H9 (cell line): ENCODE measurements at regions not wholly inside any gene's neighbourhood (a gene's known extent, or its start where the extent isn't known, plus 50 kb on each side); places are given as distances from the start of the nearest gene placed in this dataset.

Experiments used
- DNase-seq: peaks from one replicate; pipeline ENCODE4 v3.0.0-alpha.2; 2017
- H2AFZ ChIP-seq: one replicate; pipeline ENCODE4 v1.6.1; 2013; ENCODE audit warnings: mild to moderate bottlenecking, low read length, control low read depth, moderate library complexity
- H2AK5ac ChIP-seq: 2 replicates; pipeline ENCODE4 v1.6.1; 2013; ENCODE audit warnings: low read length, control low read depth, mixed read lengths; ENCODE audit not compliant: insufficient read length
- H2BK120ac ChIP-seq: one replicate; pipeline ENCODE4 v1.6.1; 2013; ENCODE audit warnings: low read depth, mild to moderate bottlenecking, low read length, control low read depth, inconsistent platforms; ENCODE audit not compliant: poor library complexity, severe bottlenecking
- H2BK12ac ChIP-seq: 2 replicates; pipeline ENCODE4 v1.6.1; 2013; ENCODE audit warnings: low read length, control low read depth, mixed read lengths, low read depth; ENCODE audit not compliant: insufficient read length
- H2BK15ac ChIP-seq: 2 replicates; pipeline ENCODE4 v1.6.1; 2013; ENCODE audit warnings: low read depth, low read length, control low read depth
- H2BK20ac ChIP-seq: one replicate; pipeline ENCODE4 v1.6.1; 2013; ENCODE audit warnings: low read depth, mild to moderate bottlenecking, low read length, control low read depth, inconsistent platforms; ENCODE audit not compliant: poor library complexity, severe bottlenecking
- H2BK5ac ChIP-seq: 2 replicates; pipeline ENCODE4 v1.6.1; 2013; ENCODE audit warnings: low read length, control low read depth, mixed read lengths; ENCODE audit not compliant: insufficient read length
- H3K14ac ChIP-seq: 2 replicates; pipeline ENCODE4 v1.6.1; 2013; ENCODE audit warnings: low read length, control low read depth; ENCODE audit not compliant: insufficient read depth
- H3K18ac ChIP-seq: 2 replicates; pipeline ENCODE4 v1.6.1; 2013; ENCODE audit warnings: low read depth, mild to moderate bottlenecking, mixed read lengths, low read length, control low read depth; ENCODE audit not compliant: insufficient read length
- H3K23ac ChIP-seq: 2 replicates; pipeline ENCODE4 v1.6.1; 2013; ENCODE audit warnings: low read length, control low read depth, mixed read lengths, low read depth; ENCODE audit not compliant: insufficient read length
- H3K23me2 ChIP-seq: 2 replicates; pipeline ENCODE4 v1.6.1; 2013; ENCODE audit warnings: low read depth, mild to moderate bottlenecking, mixed read lengths, low read length, control low read depth; ENCODE audit not compliant: insufficient read length, poor library complexity, severe bottlenecking
- H3K27ac ChIP-seq: 2 replicates; pipeline ENCODE4 v1.5.1; 2013; ENCODE audit warnings: low read length, control low read depth, mixed read lengths, low read depth; ENCODE audit not compliant: insufficient read length
- H3K27me3 ChIP-seq: 2 replicates; pipeline ENCODE4 v1.6.1; 2013; ENCODE audit warnings: low read length, control low read depth, inconsistent platforms; ENCODE audit not compliant: insufficient read depth
- H3K4ac ChIP-seq: 2 replicates; pipeline ENCODE4 v1.6.1; 2013; ENCODE audit warnings: low read depth, mild to moderate bottlenecking, control low read depth, inconsistent platforms, low read length, moderate library complexity
- H3K4me1 ChIP-seq: 2 replicates; pipeline ENCODE4 v1.6.1; 2013; ENCODE audit warnings: low read length, control low read depth, inconsistent platforms; ENCODE audit not compliant: insufficient read depth
- H3K4me2 ChIP-seq: 2 replicates; pipeline ENCODE4 v1.6.1; 2013; ENCODE audit warnings: low read length, control low read depth, mixed read lengths; ENCODE audit not compliant: insufficient read length, insufficient read depth
- H3K56ac ChIP-seq: 2 replicates; pipeline ENCODE4 v1.6.1; 2013; ENCODE audit warnings: low read depth, mild to moderate bottlenecking, mixed read lengths, low read length, control low read depth; ENCODE audit not compliant: insufficient read length
- H3K79me1 ChIP-seq: 2 replicates; pipeline ENCODE4 v1.6.1; 2013; ENCODE audit warnings: low read depth, mild to moderate bottlenecking, moderate library complexity, low read length, control low read depth, inconsistent platforms; ENCODE audit not compliant: insufficient read depth, poor library complexity, severe bottlenecking
- H3K79me2 ChIP-seq: 2 replicates; pipeline ENCODE4 v1.6.1; 2013; ENCODE audit warnings: low read length, control low read depth, inconsistent platforms; ENCODE audit not compliant: insufficient read depth
- H3K9ac ChIP-seq: 2 replicates; pipeline ENCODE4 v1.6.1; 2013; ENCODE audit warnings: low read length, control low read depth, mixed read lengths; ENCODE audit not compliant: insufficient read length; ENCODE audit errors: extremely low read depth
- H3K9me3 ChIP-seq: one replicate; pipeline ENCODE4 v1.6.1; 2013; ENCODE audit warnings: low read depth, low read length, inconsistent platforms; ENCODE audit not compliant: control insufficient read depth
- H3T11ph ChIP-seq: one replicate; pipeline ENCODE4 v1.6.1; 2013; ENCODE audit warnings: mild to moderate bottlenecking, low read length, control low read depth, inconsistent platforms
- H4K20me1 ChIP-seq: one replicate; pipeline ENCODE4 v1.6.1; 2013; ENCODE audit not compliant: control insufficient read depth, insufficient read length, insufficient read depth
- H4K5ac ChIP-seq: 2 replicates; pipeline ENCODE4 v1.6.1; 2013; ENCODE audit warnings: low read depth, mild to moderate bottlenecking, mixed read lengths, low read length, control low read depth; ENCODE audit not compliant: insufficient read length
- H4K8ac ChIP-seq: replicated peaks from 2 replicates; pipeline ENCODE4 v1.6.1; 2013; ENCODE audit warnings: low read length, control low read depth, mixed read lengths, low read depth; ENCODE audit not compliant: insufficient read length
- H4K91ac ChIP-seq: 2 replicates; pipeline ENCODE4 v1.6.1; 2013; ENCODE audit warnings: low read depth, mild to moderate bottlenecking, moderate library complexity, mixed read lengths, low read length, control low read depth; ENCODE audit not compliant: insufficient read length
- H3K27ac Mint-ChIP-seq, 3 experiments: 2 replicates in 2 of 3; 3 replicates in 1 of 3; pipeline ENCODE4 v1.8.0; 2020 to 2021; ENCODE audit warnings: mixed read lengths in 3 of 3, mild to moderate bottlenecking in 1 of 3, moderate library complexity in 1 of 3
- H3K27me3 Mint-ChIP-seq: 2 replicates; pipeline ENCODE4 v1.8.0; 2021; ENCODE audit warnings: low read depth, mild to moderate bottlenecking, moderate library complexity, mixed read lengths
- H3K36me3 Mint-ChIP-seq, 3 experiments: 2 replicates in 2 of 3; 3 replicates in 1 of 3; pipeline ENCODE4 v1.8.0; 2020 to 2021; ENCODE audit warnings: low read depth in 3 of 3, mixed read lengths in 3 of 3; ENCODE audit not compliant: insufficient read depth in 1 of 3
- H3K4me1 Mint-ChIP-seq, 2 experiments: 2 replicates each; pipeline ENCODE4 v1.8.0; 2020; ENCODE audit warnings: mixed read lengths in 2 of 2
- H3K4me3 Mint-ChIP-seq, 2 experiments: 2 replicates in 1 of 2; 3 replicates in 1 of 2; pipeline ENCODE4 v1.8.0; 2020 to 2021; ENCODE audit warnings: mild to moderate bottlenecking in 2 of 2, mixed read lengths in 2 of 2, moderate library complexity in 1 of 2
- H3K9me3 Mint-ChIP-seq, 2 experiments: 2 replicates in 1 of 2; 3 replicates in 1 of 2; pipeline ENCODE4 v1.8.0; 2020; ENCODE audit warnings: mild to moderate bottlenecking in 2 of 2, mixed read lengths in 2 of 2, moderate library complexity in 1 of 2
- WGBS: extraction: QIAGEN DNeasy Blood & Tissue Kit; methylation state at CpG from one replicate; pipeline ENCODE4 v1.1.7; 2013; ENCODE audit warnings: missing lambda C conversion rate, low lambda C conversion rate, mixed read lengths; ENCODE audit not compliant: insufficient read length; ENCODE audit errors: extremely low coverage; 5-methylcytosine and 5-hydroxymethylcytosine counted together
- TF ChIP-seq, protein P1 (sequence below): fragments of 200-600 bp; sonication (generic); conservative IDR thresholded peaks from 3 replicates; pipeline ENCODE4 v1.8.0; 2021; ENCODE audit warnings: antibody characterized with exemption, mild to moderate bottlenecking

DNA sequence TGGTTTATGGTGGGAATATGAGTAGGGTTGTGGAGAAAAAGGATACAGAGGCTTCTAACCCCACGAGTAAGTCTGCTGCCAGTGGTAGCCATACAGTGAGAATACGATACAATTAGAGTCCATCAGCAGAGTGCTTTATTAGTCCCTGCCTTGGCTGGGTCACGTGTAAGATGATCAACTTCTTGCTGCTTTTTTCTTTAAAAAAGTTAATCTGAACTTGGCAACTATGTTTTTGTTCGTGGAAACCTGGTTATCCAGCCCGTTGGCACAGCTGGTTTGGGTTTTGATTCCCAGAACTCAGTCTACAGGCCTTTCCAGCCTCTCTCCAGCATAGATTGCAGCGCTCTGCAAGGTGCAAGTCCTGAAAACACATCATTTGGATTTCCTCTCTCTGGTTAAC lies 53.1 kb upstream of the LSM6 start:
- no peak overlapping the region for H3T11ph ChIP-seq
- no peaks in the 10 kb centered on the region for H3K27me3 ChIP-seq
- H3K79me2 ChIP-seq, result no peaks in the 10 kb centered on the region
- H4K8ac ChIP-seq, result no peak overlapping the region
- no CpG with 5 or more reads among the region's 6 CpGs for WGBS
- Mint-ChIP-seq H3K9me3 (peaks cover 0 to 4% of the 10 kb centered on the region in 2 experiments; a peak in 1 of 5 replicates), H3K36me3 (no peaks in the 10 kb centered on the region), H3K27ac (no peak overlapping the region), H3K4me1 (peaks cover 4 to 7% of the 10 kb centered on the region in 2 experiments), H3K27me3 (peaks cover 2% of the 10 kb centered on the region), H3K4me3 (no peak overlapping the region)
- H2BK20ac ChIP-seq, result no peak overlapping the region
- no peak overlapping the region for H3K14ac ChIP-seq
- H3K23ac ChIP-seq, result no peak overlapping the region
- DNase-seq, result no peak
- no peaks in the 10 kb centered on the region for H3K4me1 ChIP-seq
- no peaks in the 10 kb centered on the region for H3K79me1 ChIP-seq
- H3K4ac ChIP-seq, result no peak overlapping the region
- H2BK5ac ChIP-seq, result no peak overlapping the region
- no peak overlapping the region for H2BK15ac ChIP-seq
- no peak overlapping the region for H4K5ac ChIP-seq
- TF ChIP-seq, protein P1, sequence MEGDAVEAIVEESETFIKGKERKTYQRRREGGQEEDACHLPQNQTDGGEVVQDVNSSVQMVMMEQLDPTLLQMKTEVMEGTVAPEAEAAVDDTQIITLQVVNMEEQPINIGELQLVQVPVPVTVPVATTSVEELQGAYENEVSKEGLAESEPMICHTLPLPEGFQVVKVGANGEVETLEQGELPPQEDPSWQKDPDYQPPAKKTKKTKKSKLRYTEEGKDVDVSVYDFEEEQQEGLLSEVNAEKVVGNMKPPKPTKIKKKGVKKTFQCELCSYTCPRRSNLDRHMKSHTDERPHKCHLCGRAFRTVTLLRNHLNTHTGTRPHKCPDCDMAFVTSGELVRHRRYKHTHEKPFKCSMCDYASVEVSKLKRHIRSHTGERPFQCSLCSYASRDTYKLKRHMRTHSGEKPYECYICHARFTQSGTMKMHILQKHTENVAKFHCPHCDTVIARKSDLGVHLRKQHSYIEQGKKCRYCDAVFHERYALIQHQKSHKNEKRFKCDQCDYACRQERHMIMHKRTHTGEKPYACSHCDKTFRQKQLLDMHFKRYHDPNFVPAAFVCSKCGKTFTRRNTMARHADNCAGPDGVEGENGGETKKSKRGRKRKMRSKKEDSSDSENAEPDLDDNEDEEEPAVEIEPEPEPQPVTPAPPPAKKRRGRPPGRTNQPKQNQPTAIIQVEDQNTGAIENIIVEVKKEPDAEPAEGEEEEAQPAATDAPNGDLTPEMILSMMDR, result no peak
- H3K18ac ChIP-seq, result no peak overlapping the region
- H3K9me3 ChIP-seq, result no peaks in the 10 kb centered on the region
- H3K27ac ChIP-seq, result no peak overlapping the region
- no peak overlapping the region for H2AFZ ChIP-seq
- no peak overlapping the region for H3K9ac ChIP-seq
- no peaks in the 10 kb centered on the region for H3K23me2 ChIP-seq
- H2AK5ac ChIP-seq, result no peak overlapping the region
- H4K91ac ChIP-seq, result no peak overlapping the region
- H2BK12ac ChIP-seq, result no peak overlapping the region
- H4K20me1 ChIP-seq, result no peaks in the 10 kb centered on the region
- H3K4me2 ChIP-seq, result no peak overlapping the region
- no peak overlapping the region for H2BK120ac ChIP-seq
- no peak overlapping the region for H3K56ac ChIP-seq
